HG02588 (cell line): ENCODE measurements at regions not wholly inside any gene's neighbourhood (a gene's known extent, or its start where the extent isn't known, plus 50 kb on each side); places are given as distances from the start of the nearest gene placed in this dataset.

Source experiments
- ATAC-seq: cut with Tn5 transposase; IDR thresholded peaks from one replicate; pipeline ENCODE4 v1.9.1; 2021; ENCODE audit warnings: mild to moderate bottlenecking, moderate library complexity; ENCODE audit not compliant: unreplicated experiment

- ATAC-seq = no peak
Measured at GRCh38 chr2:20559277-20559676, 91.6 kb downstream of the HS1BP3 start.

DNA sequence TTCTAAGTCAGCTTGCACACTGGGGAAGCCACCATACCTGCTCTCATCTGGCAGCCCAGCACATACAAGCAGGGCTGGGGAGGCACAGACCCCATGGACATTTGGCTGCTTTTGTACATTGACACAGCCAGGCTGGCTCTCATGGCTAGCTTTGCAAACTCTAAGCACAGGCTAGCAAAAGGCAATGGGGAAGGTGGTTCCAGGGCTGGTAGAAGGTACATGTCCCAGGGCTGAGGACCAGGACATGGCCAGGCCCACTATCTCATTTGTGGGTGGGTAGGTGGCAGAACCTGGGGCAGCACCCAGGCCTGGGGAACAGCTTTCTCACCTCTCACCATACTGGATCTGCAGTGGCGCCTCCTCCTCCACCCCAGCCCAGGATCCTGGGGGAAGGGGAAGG, 90.9 kb downstream of the HS1BP3 start:
- ATAC-seq = no peak

- no peak for ATAC-seq
Measured at GRCh38 chr2:20560891-20561636, 89.8 kb downstream of the HS1BP3 start.

- no peak for ATAC-seq
Measured at GRCh38 chr2:20561637-20562454, 89.1 kb downstream of the HS1BP3 start.

DNA sequence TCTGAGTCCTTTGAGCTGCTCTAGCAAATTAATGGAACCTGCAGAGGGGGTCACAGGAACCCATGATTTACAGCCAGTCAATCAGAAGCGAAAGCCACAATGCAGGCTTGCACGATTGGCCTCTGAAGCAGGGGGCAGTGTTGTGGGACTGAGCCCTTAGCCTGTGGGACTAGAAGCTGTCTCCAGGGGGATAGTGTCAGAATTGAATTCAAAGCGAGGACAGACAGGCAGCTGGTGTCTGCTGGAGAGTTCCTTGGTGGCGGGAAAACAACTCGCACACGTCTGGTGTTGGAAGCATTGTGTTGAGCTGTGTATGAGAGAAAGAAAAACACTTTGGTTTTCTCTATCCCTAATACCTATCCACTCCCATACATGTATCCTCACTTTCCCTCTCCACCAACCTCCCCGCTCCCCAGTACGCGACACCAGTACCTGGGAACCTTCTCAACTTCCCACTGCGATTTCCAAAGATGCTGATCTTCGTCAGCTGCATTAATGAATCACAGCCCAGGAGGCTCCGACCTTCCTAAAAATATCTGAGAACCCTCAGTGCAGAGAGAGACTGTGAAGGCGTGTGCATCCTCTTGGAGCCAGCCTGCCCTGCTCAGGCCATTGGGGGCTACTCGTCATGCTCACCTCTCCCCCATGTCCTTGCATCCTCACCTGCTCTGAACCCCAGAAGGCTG, 88.2 kb downstream of the HS1BP3 start:
- ATAC-seq = no peak

- ATAC-seq = no peak
Measured at GRCh38 chr2:20563251-20563650, 87.6 kb downstream of the HS1BP3 start.

GRCh38 chr2:20563833-20564232, 87.1 kb downstream of the HS1BP3 start:
- ATAC-seq = no peak

GRCh38 chr2:20565101-20565622, 85.7 kb downstream of the HS1BP3 start:
- ATAC-seq = no peak

DNA sequence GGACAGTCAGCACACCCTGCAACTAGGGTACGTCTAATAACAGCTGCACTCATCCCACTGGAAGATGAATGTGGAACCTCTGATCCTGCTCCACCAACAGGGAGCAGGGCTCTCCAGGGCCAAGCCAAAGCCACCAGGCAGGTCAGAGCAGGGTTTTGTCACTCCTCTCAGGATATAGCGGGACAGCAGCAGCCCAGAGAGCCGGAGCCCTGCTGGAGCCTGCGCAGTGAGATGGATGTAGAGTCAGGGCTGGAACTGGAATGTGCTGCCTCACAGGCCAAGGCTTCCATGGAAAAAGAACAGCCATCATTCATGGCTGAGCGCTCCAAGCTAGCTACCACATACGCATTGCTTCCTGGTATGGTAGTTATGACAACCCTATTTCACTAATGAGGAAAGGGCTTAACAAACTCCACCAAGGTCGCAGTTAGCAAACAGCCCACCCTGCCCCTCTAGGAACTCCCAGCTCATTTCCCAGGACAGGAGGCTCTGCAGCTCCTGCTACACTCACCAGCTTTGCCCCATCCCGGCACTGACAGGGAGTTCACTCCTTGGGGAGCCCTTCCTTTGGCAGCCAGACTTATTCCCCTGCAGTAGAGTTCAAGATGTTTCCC, 85.2 kb downstream of the HS1BP3 start:
- ATAC-seq = no peak

DNA sequence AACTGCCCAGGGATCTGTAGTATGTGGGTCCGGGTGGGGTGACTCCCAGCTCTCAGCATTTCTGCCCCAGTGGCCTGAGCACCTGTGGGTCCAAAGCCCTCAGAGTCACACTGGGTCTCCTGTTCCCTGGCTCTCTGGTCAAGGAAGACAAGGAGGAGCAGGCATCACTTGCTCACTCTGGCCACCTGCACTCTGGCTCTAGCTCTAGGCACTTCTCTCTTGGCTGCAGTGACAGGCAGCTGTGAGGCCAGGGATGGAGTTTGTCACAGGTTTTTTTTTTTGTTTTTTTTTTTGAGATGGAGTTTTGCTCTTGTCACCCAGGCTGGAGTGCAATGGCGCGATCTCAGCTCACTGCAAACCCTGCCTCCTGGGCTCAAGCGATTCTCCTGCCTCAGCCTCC, 84.6 kb downstream of the HS1BP3 start:
- no peak for ATAC-seq

DNA sequence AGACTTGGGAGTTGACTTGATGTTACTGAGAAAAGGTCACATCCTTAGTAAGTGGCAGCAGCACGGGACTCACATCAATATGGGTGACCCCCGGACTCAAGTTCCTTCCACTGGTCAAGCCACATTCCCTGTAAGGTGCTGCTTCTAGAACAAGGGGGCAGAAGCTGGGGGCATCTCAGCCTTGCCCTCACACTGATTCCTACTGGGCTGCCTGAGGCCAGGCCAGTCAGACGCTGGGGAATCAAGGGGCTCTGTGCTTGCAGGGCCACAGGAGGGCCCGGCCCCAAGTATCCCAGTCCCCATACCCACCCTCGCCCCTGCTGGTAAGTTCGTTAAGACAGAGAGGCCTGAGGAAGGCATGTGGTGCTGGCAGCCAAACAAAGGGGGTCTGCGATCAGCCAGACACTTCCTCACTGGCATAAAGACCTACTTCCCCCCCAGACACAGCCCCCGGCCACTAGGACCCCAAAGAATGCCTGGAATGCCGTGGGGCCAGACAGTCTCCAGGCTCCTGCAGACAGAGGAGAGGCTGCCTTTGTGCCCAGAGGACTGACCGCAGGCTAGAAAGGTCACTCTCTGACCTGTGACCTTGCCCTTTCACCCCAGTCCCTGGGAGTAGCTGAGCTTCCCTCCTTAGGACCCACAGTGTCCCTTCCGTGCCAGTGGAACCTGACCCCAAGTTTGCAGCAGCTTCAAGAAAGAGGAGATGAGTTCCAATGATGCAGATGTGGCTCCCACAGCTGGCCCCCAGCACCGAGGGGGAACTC, 83.6 kb downstream of the HS1BP3 start:
- no peak for ATAC-seq
